Activated CD4-positive, alpha-beta T cell treated with anti-CD3 and anti-CD28 coated beads for 24 hours (primary cell): ENCODE measurements at regions not wholly inside any gene's neighbourhood (a gene's known extent, or its start where the extent isn't known, plus 50 kb on each side); places are given as distances from the start of the nearest gene placed in this dataset.

Source experiments
- DNase-seq, 2 donors: peaks; one replicate each; pipeline ENCODE4 v3.0.0-alpha.2; 2020; ENCODE audit warnings: low read depth in 2 of 2

DNA sequence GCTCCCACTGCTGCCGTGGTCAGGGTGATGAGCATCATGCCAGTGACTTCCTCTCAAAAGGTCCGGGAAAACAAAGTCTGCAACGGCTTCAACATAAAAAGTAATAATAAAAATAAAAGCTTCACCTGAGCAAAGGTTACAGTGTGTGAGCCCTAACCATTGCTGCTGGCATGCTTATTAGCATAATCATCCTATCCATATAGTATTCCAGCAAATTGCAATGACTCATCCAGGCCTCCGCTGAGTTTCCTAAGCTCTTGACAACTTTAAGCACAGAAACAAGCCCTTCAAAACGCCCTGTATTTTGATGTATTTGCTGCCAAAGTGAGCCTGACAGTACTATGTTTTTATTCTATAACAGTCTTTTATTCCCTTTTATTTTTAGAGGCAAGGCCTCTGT, 100.5 kb downstream of the AASDH start:
- DNase-seq: no peak

DNA sequence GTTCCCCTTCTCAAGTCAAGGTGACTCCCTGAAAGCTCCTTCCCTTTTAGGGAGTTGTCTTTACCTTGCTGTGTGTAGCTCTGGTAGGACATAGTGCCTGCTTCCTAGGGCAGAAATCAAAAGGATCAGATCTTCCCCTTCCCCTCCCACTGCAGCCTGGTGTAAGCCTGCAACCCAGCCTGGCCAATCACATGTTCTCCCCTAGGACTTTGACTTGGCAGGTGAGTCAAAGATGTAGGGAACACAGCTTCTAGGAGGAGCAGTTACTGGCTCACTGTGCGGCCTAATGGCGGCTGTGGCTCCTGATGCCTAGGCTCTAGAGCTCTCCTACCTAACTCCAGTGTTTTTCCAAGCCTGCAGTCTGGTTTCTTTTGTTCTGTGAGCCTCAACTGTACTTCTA, 103.9 kb downstream of the AASDH start:
- no peak for DNase-seq

DNA sequence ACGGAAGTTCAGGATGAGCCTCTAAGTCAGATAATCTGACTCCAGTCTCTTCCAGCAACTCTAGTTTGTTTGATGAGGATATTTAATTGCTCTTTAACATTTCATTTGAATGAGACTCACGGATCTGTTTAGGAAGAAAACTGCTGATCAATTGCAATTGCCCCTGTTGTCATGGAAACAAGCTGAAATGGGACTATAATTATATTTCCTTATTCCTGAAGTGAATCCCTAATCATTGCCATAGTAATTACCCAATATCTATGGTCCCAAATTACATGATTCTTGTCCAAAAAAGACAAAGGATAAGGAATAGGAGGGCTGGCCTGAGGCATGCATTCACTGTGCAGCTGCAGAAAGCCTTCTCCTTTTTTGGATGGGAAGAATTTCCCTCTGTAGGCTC, 105.3 kb downstream of the AASDH start:
- no peak for DNase-seq

DNA sequence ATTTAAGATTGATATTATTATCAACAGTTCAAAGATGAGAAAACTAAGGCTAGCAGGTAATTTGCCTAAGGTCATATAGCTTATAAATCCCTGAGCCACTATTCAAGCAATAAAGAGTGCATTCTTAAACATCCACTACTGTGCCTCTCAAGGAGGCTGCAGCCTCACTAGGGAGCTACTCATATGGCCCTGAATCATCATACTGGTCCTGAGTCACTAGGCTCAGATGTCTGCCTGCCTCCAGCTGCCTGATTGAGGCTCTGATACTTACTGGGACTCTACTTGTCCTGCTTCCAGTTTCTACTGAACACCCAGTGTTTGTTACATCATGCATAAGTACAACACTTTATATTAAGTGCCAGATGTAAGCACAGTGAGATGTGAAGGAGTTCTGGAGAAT, 110.7 kb downstream of the AASDH start:
- no peak for DNase-seq

DNA sequence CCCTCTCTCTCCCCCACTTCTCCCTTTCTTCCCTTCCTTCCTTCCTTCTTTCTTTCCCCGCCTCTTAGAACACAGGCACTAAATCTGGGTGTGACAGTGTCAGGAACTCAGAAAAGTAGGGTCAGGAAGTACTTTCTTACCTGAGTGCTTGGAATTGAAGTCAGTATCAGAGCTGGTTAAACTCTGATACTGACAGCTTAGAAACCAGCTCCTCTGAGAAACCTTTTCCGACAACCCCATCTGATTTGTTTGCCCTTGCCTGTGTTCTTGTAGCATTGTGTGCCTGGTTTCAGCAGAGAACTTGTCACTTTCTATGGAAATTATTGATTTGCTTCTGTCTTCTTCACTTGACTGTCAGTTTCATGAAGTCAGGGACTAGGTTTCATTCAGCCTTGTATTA, 113.9 kb downstream of the AASDH start:
- DNase-seq: no peak

DNA sequence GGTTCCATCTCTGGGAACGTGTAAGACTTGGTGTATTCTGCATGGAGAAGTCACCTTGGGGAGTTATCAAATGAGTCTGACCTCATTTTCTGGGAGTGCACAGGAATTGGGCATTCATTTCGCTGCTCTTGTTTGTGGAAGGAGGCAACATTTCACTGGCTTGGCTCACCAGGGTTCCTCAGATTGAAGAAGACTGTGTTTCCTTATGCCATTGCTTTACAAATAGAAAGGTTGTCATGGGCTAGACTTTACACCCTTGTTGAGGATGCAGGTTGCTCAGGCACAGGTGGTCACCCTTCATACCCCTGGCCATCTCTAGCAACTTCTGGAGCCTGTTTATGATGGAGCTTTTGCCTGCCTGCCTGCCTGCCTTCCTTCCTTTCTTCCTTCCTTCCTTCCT, 114.4 kb downstream of the AASDH start:
- DNase-seq: no peak

DNA sequence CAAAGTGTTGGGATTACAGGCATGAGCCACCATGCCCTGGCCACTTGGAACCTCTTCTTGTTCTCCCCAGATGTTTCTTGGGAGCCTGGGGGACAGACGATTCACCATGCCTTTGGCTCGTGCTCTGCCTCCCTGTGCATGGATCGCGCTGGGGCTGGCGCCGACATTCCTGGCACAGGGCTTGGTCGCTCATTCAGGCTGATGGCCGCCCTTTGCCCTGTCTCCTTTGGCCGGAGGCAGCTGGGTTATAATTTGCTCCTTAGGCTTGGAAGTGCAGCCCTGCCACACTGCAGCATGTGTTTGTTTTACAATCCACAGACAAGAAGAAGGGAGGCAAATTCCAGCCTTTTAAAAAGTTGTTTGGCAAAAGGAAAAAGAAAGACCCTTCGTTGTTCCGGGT, 115.3 kb downstream of the AASDH start:
- DNase-seq: no peak

DNA sequence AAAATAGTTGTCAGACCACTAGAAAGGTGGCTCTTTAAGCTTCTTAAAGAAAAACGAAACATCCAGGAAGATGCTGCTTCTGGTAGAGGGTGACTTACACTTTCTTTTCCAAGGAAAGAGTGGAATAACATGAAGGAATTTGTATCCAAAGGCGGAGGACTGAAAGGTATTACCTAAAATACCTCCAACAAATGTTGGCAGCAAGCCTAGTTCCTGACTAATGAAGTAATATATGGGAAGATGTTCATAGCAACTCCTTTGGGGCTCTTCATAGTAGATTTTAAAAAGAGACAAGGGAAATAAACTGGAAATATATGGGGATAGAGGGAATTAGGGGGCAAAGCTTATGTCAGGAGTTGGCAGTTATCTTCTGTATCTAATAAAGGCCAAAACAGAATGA, 116.2 kb downstream of the AASDH start:
- DNase-seq: no peak

DNA sequence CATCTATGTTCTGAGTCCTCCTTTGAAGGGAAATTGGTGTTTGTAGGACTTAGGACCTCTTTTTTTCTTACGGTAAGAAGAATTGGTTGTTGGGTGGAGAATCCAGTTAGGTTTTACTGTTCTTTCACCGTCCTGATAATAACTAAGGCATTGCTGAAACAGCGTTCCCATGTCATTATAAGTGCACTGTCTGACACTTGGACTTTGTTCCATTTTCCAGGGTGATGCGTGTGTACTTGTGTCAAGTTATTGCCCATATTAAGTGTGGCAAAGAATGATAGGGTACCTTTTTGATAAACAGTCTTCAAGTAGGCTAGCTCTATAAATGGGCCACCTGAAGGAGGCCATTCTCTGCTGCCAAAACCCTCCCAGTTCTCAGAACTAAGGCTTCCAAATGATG, 119.7 kb downstream of the AASDH start:
- DNase-seq: no peak

DNA sequence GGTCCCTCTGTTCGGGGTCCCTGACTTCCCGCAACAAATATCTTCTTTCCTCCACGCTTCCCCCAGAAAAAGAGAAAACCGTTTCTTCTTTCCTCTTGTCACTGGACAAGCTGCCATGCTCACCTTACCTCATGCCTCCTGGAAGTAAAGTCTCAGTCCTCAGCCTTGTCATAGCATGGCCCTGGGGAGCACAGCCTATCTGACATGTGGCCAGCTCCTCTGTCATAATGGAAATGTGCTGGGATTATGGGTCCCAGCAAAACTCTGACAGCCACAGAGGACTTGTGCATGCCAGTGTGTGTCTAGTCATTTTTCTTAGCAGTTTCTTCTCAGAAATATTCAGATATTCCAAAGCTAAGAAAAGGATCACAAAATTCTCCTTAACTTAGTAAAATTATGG, 122.4 kb downstream of the AASDH start:
- DNase-seq: no peak

DNA sequence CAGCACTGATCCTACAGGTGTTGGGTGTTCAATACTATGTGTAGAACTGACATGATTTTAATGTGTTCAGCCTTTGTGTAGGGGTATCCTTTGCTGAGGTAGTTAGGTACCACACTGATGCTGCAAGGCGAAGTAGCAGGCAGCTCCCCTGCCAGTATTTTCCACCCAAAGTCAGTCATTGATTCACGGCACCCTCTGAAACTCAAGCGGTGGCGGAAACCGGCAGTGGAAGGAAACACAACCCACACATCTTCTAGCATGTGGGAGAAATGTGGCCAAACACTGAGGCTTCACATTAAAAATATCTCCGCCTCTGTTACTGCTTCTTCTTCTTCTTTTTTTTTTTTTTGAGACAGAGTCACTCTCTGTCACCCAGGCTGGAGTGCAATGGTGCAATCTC, 126.3 kb downstream of the AASDH start:
- peak; percentile 36 to 37 for DNase-seq

DNA sequence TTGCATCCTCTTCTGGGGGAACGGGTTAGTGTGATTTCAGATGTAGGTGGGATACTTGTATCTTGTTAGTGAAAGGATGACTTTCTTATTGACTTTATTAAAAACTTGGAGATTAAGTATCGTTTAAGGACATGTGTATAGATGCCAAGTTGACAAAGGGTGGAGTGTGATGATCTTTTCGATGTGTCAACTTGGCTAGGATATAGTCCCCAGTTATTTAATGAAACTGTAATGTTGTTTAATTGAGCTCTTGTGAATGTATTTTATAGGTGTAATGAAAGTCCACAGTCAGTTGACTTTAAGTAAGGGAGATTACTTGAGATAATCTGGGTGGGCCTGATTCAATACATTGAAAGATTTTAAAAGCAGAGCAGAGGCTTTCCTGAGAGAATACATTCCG, 127.0 kb downstream of the AASDH start:
- no peak for DNase-seq

DNA sequence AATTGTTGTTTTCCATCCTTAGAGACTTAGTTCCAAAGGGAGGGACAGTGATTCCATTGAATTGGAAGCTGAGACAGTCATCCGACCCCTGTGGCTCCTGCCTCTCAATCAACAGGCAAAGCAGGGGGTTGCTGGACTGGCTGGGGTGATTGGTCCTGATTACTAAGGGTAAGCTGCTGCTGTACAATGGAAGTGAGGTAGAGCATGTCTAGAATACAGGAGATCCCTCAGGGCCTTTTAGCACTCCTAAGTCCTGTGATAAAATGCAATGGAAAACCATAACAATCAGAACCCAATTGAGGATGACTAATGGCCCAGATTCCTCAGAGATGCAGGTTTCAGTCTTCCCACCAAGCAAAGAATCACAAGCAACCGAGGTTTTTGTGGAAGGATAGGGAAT, 127.6 kb downstream of the AASDH start:
- DNase-seq: no peak

DNA sequence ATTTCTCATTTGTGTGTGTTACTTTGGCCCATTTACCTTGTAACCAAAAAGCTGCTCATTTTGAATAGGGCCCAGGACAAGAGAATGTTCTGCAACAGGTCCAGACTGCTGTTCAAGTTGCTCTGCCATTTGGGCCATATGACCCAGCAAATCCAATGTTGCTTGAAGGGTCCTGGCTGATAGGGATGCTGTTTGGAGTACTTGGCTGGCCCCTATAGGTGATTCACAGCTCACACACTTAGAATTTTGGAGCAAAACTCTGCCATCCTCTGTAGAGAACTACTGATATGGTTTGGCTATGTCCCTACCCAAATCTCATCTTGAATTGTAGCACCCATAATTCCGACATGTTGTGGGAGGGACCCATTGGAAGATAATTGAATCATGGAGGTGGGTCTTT, 131.5 kb downstream of the AASDH start:
- DNase-seq: no peak

DNA sequence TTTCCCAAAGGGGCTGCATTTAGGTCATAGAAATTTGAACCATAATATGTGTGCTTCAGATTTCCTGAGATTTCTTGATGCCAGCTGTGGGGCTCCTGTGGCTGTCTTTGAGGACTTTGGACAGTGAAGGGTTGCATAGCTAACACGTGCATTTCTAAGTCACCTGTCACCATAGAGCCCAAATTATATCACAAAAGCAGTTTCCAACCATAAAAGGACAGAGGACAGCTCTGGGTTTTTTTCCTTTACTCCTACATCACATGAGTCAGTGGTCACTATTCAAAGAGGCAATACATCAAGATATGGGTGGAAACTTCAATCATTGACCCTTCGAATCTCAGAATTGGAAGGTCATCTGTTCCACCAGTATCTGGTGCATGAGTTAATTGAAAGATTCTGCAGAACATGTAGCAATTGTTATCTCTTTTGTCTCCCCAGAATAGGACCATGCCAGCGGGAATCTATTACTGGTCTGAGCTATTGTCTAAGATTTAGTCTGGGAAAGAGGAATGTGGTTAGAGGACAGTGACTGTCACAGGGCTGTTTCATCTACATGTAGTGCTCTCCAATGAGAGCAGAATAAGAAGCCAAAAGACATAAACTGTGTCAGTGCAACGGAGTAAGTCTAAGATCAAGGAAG, 133.5 kb downstream of the AASDH start:
- DNase-seq: no peak

DNA sequence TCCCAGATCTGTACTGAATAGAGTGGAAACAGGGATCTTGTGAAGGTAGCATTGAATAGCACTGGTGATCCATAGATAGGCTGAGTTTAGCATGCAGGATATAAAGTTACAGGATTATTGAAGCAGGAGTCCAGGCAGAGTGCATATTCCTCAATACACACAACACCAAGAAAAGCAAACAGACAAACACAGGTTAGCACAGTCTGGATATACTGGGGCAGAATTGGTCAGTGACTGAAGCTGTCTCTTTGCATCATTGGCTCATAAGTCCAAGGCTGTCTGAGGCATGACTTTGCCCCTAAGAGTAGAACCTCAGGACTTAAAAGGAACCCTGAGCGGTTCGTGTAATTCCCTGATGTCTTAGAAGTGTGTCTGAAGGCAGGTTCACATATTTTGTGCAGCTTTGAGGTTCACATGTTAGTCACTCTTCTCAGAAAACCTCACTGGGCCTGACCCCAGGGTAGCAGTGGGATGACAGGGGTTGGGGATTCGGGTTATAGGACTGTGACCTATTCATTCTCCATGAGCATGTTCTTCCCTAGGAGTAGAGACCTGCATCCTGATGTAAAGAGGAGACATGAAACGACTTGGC, 134.6 kb downstream of the AASDH start:
- DNase-seq: no peak

DNA sequence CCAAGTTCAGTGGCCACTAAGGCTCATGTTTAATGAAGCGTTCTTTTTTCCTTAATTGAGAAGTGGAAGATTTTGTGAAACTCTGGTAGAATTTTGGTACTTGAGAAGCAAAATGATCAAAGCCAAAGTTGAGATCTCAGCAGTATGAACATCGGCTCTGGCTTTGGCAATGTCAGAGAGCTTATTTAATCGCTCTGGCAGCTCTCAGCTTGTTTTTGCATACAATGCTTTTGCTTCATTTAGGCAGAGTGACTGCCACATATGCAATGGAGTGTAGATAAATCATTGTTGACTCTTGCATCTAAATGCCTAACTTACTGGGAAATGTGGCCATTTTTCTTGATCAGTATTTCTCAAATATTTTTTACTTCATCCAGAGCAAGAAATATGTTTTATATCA, 135.7 kb downstream of the AASDH start:
- no peak for DNase-seq

DNA sequence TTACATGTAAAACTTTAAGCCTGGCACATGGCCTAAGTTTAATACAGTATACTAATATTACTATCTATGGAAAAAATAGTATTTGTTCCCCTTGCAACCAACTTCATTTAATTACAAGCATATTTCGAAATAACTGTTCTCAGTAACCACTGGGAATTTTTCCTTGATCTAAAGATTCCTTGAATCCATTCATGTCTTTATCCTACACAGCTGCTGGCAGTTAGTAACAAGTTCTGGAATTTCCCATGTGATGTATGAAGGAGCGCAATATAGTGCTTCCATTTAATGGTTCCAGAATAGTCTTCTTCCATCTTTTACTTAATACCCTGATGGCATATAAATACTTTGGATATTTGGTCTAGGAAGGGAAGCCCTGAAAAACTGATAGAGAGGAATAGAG, 136.5 kb downstream of the AASDH start:
- DNase-seq: no peak

DNA sequence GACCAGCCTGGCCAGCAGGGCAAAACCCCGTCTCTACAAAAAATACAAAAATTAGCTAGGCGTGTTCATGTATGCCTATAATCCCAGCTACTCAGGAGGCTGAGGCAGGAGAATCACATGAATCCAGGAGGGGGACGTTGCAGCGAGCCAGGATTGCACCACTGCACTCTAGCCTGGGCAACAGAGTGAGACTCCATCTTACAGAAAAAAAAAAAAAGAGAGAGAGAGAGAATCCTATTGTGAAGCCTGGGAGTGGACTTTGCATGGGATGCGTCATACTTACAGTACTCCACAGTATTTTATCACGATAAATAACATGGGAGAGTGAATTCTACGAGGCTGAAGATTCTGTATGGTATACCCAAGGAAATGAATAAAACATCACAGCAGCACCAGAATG, 139.6 kb downstream of the AASDH start:
- DNase-seq: no peak

DNA sequence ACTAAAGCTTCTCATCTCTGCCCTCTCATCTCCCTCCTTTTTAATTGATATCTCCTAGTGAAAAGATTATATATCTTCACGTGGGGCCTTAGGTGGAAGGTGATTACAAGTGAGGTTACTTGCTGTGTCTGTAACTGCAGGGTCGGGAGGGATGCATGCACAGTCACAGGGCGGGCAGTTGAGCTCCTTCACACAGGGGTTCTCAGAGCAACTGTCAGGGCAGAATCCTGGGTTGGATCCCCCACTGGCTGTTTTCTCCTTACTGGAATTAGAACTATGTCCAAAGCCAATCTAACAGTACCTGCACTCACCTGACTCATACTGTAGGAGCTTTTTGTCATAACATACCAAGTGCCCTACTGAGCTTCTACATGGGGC, 141.1 kb downstream of the AASDH start:
- no peak for DNase-seq

DNA sequence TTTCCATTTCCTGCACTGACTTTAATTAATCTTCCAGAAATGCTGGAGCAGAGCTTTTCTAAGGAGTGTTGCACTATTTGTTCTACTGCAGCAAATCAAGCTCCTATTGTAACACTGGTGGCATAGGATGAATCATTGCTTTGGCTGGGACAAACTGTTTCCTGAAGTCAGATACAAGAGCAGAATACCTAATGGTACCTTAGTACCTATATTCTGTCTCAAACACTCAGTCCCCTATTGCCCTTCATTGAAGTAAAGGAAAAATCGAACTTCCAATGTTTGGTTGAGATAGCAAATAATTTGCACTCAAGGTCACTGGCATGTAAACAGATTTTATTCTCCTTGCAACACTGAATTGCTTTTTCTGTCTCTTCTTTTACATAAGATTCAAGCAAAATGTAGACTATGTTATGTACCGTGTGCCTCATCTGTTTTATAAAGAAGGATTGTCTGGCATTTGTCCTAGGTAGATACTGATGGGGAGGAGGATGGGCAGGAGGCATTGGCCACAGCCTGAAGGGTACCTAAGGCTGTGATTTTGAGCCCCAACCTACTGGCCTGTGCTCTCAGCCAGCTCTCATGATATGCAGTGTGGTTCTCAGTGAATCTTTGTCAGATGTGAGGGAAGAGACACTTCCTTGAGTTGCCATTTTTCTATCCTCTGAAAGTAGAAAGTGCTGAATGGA, 141.6 kb downstream of the AASDH start:
- no peak for DNase-seq

DNA sequence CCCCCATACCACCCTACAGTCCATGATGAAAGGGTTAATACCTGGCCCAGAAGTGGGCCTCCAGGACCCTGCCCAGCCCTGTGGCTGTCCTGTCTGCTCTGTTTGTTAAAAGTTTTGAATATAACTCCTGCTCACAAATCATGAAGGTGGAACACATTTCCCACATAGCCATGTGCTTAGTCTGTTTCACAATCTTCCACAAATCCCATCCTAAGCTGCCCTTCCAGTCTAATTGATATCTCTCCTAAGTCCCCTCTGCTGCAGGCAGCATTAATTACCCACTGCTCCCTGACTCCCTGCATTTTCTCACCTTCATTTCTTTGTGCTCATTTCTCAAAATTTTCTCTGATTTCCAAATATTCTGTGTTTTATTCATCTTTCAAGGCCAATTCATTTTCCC, 142.6 kb downstream of the AASDH start:
- DNase-seq: no peak

DNA sequence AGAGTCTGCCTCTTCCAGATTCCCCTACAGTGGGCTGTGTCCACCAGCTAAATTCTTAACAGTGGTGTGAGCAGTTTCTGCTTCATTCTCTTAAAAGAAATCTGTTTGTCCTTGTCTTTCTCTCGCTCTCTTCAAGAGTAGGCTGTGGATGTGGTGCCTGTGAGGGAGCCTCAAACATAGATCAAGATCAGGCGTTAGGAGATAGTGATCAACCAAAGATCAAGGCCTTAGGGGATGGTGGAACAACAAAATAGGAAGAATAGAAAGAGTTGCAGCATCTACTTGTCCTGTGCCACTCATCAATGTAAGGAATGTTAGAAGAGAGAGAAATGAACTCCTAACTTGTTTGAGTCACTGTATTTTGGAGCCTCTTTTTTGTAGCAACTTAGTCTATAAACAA, 144.2 kb downstream of the AASDH start:
- DNase-seq: no peak

DNA sequence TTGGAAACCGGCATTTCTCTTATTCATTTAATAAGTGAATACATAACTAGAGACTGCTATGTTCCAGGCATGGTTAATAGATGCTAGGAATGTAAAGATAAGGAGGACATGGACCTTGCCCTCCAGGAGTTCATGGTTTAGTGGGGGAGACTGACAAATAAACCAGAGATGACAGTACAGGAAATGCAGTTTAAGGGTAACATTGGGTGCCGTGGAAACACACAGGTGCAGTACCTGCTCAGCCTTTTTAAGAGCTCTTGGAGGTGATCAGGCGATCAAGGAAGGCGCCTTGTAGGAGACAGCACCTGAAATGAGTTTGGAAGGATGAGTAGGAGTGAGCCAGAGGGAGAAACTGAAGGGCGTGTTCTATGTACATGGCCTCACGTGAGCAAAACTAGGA, 145.8 kb downstream of the AASDH start:
- no peak for DNase-seq
